MM.1S (cell line): ENCODE measurements at regions not wholly inside any gene's neighbourhood (a gene's known extent, or its start where the extent isn't known, plus 50 kb on each side); places are given as distances from the start of the nearest gene placed in this dataset.

Experiments used
- EZH2 ChIP-seq: fragments of 300-600 bp; sonication (generic); optimal IDR thresholded peaks from 2 replicates; pipeline ENCODE3; 2017; ENCODE audit warnings: low read depth, mild to moderate bottlenecking, antibody characterized with exemption, low read length, mixed read lengths
- TF ChIP-seq, protein P1 (sequence below): fragments of 300-600 bp; sonication (generic); IDR thresholded peaks from 2 replicates; pipeline ENCODE4 v1.5.1; 2016; ENCODE audit warnings: antibody characterized with exemption, low read length, mixed read lengths

DNA sequence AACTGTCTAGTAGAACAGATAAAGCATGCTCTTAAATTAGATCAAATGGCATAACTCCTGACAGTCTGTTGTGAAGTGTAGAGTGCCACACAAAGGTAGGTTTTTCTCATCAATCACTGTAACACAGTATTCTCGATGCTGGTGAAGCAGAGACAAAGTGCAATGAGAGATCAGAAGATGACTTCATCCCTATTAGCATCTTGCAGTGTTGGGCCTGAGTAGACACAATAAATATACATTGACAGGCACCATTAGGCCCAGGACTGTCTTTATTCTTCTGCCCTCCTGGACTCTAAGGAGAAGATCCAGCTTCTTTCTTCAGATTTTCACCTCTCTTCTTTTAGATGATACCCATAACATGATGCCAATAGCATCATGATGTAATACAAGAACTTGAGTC, 478.0 kb upstream of the TENM4 start:
- TF ChIP-seq, protein P1, sequence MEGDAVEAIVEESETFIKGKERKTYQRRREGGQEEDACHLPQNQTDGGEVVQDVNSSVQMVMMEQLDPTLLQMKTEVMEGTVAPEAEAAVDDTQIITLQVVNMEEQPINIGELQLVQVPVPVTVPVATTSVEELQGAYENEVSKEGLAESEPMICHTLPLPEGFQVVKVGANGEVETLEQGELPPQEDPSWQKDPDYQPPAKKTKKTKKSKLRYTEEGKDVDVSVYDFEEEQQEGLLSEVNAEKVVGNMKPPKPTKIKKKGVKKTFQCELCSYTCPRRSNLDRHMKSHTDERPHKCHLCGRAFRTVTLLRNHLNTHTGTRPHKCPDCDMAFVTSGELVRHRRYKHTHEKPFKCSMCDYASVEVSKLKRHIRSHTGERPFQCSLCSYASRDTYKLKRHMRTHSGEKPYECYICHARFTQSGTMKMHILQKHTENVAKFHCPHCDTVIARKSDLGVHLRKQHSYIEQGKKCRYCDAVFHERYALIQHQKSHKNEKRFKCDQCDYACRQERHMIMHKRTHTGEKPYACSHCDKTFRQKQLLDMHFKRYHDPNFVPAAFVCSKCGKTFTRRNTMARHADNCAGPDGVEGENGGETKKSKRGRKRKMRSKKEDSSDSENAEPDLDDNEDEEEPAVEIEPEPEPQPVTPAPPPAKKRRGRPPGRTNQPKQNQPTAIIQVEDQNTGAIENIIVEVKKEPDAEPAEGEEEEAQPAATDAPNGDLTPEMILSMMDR: no peak
- no peak for TF ChIP-seq EZH2
